Stimulated activated CD4-positive, alpha-beta T cell treated with anti-CD3 and anti-CD28 coated beads, TNF-alpha, amount 100 ng/mL, for 24 hours (primary cell): ENCODE measurements at regions not wholly inside any gene's neighbourhood (a gene's known extent, or its start where the extent isn't known, plus 50 kb on each side); places are given as distances from the start of the nearest gene placed in this dataset.
"Not testable (repeated sequence)": the region's sequence is repeated elsewhere in the genome, so short reads cannot be mapped to it uniquely, and the experiment has no call there.

Source experiments
- DNase-seq, 3 experiments: peaks; one replicate each; pipeline ENCODE4 v3.0.0-alpha.2; 2020; ENCODE audit warnings: low read depth in 3 of 3

- DNase-seq, result not testable (repeated sequence)
These were observed 262.6 kb upstream of the RAB4A start for GRCh38 chr1:229008347-229008746.

- no peak for DNase-seq
These were observed 259.9 kb upstream of the RAB4A start for GRCh38 chr1:229011022-229011421.

- DNase-seq, result no peak
These were observed 258.1 kb upstream of the RAB4A start for GRCh38 chr1:229012823-229013222.

- no peak for DNase-seq
These were observed 256.9 kb upstream of the RAB4A start for GRCh38 chr1:229013981-229014380.

GRCh38 chr1:229015806-229016205, 255.1 kb upstream of the RAB4A start:
- no peak for DNase-seq

DNA sequence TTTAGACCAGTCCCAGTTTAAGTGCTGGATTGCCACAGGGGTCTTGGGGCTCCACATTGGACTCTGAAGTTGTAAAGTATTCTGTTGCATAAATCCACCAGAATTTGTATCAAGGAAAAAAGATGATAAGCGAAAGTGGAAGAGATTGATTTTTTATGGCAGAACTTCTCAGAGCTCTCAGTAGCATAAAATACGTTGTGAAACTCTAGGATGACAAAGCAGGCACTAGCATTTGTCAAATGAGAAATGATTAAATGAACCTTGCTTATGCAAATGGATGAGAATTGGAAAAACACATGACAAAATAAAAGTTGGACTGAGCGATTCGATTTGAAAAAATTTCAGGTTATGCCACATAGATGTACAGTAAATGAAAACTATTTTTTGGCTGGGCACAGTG, 253.8 kb upstream of the RAB4A start:
- DNase-seq, result no peak

DNA sequence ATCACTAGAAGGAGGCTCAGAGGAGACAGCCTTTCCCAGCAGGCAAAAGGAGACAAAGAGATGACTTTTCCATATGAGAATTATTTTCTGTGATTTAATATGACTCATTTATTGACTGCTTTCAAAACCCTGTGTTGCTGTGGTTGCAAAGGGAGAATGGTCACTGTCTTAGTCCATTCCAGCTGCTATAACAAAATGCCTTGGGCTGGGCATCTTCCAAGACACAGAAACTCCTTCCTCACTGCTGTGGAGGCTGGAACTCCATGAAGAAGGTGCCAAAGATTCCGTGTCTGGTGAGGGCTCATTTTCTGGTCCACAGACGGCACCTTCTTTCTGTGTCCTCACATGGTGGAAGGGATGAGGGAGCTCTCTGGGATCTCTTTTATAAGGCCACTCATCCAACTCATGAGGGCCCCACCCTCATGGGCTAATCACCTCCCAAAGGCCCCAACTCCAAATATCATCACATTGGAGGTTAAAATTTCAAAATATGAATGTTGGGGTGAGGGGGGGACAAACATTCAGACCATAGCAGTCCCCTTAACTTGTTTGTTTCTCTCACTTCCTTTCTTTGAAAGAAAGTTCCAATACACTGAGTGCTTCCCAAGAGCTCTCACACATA, 252.1 kb upstream of the RAB4A start:
- no peak for DNase-seq

DNA sequence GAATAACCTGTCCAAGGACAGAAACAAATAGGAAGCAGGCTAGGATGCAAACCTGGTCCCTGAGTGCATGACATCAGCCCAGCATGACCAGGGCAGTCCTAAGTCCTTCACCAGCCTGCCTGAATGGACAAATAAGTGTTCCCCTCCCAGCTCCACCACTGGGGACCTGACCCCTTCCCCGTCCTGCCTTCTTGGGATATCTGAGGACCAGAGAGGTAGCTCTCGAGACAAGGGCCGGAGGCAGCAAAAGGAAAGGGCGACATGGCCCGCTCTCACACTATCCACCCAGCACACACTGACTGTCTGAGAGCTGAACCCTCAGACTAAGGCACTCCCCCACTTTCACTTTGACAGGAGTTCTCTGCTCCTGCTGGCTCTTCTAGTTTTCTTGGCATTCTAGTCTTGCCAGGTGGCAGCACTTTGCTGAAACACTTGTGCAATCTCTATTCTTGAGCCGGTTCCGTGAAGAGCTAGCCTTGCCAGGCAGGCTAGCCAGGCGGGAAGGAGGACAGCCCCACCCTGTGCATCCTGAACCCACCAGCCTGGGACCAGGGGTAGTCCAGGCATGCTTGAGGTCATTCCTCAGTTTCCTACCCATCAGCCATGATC, 251.1 kb upstream of the RAB4A start:
- no peak for DNase-seq

DNA sequence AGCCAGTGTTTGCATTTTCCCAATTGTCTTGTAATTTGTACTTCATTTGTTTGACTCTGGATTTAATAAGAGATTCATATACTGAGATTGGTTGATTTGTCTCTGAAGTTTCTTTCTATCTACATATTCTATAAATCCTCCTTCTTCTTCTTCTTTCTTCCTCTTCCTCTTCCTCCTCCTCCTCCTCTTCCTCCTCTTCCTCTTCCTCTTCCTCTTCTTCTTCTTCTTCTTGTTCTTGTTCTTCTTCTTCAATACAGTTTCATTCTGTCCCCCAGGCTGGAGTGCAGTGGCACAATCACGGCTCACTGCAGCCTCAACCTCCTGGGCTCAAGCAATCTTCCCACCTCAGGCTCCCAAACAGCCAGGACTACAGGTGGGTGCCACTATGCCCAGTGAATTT, 249.9 kb upstream of the RAB4A start:
- DNase-seq, result not testable (repeated sequence)

DNA sequence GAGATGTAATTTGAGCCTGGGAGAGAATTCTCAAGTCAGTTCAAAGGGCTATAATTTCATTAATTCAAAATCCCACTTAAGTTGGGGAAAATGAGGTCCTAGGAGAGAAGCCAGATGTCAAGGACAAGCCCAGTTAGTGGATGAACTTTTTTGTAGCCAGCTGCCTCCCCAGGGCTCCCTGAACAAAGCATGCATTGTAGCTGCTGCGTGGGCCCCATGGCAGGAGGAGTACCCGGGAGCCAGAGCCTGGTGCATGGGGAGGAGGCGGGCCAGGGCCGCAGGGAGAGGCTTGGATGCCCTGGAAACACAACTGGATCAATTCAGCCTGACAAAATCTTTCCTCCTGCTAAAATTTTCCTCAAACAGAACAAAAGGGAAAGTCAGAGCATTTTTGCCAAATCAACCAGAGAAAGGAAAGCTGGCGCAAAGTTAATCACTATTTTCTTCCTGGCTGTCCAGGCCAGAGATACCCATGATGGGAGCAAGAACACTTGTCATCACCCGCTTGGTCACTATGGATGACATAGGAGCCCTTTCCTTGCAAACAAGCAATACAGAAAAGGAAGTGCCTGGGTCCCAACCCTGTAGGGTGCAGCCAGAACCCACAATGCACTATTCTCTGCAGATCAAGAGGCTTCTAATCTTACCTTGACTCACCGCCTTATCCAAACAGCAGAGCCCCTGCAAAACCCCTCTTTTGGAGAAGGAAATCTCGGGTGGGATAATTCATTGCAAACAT, 248.1 kb upstream of the RAB4A start:
- DNase-seq, result no peak

GRCh38 chr1:229023651-229024300, 247.1 kb upstream of the RAB4A start:
- no peak for DNase-seq

DNA sequence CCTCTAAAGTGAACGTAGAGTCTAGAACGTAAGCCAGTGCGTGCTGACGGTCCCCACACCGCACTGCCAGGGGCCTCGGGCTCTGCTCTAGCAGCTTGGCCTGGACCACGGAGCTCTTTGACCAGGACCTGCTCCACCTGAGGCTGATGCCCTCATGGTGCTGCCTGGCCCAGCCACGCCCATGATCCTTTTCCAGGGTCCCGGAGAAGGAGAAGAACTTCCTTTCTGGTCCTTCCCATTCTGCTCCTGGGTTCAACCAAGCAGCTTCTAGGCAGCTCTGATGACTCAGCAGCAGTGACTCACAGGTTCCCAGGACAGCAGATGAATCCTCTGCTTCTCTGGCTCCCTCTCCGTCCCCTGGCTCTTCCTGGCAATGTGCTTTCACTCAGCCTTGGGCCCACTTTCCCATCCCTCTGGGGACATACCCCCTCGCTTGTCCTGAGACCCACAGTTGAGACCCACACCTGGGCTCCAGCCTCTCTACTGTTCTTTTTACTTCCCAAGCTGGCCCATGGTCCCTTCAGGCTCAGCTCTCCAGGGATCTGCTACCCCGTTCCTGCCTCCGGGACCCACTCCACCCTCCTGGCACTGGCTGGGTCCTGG, 246.3 kb upstream of the RAB4A start:
- DNase-seq, result peak in 1 of 3 experiments; percentile 23

- DNase-seq, result no peak
These were observed 245.3 kb upstream of the RAB4A start for GRCh38 chr1:229025576-229025975.

- DNase-seq, result no peak
These were observed 243.8 kb upstream of the RAB4A start for GRCh38 chr1:229027158-229027557.

GRCh38 chr1:229027622-229028182, 243.2 kb upstream of the RAB4A start:
- peak in 1 of 3 experiments; percentile 37 for DNase-seq

DNA sequence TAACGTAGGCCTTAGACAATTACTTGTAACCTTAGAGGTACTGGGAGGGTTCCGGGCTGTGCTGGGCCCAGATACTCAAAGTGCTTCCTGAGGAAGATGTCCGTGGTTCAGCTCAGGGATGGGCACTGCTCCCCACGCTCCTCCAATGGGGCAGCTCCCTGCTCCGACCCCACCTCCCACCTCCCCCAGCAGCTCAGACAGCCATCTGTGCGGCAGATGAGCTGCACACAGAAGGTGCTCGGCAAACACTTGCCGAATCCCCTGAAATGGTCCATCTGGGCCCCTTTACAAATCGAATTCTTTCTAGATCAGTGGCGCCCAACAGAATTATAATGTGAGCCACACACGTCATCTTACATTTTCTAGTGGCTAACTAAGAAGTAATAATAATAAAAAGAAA, 242.4 kb upstream of the RAB4A start:
- DNase-seq, result no peak

DNA sequence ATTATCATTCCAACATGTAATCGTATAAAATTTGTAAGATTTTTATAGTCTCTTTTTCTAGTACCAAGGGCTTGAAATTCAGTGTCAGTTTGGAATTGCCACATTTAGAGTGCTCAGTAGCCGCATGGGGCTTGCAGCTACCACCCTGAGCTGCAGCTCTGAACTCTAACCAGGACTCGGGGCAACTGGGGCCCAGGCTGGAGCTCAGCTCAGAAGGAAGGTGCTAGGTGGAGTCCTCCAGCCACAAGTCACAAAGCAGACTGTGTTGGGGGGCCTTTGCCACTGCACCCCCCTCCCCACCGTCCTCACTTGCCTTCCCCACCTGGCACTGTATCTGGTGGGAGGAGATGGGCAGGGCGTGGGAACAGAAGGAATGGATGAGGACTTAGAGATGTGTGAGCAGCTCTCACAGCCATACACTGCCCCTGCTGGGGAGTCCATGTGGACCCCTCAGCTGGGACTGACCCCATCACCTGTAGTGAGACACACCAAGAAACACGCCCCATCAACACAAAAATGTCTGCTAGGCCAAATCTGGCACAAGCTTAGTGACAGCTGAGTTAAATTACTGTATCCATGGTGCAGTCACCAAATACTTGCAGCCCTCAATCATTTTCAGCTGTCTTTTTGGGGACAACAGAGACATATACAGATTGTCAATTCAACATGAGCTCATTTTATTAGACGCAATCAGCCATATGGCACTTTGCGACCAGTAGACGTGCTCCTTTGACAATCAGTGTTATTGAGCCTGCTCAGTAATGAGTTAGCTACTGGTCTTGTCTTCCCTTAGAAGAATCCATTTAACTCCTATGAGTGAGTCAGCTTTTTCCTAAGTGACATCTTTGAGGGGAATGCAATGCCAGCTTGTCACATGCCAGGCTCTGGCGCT, 241.7 kb upstream of the RAB4A start:
- no peak for DNase-seq

- no peak for DNase-seq
These were observed 241.1 kb upstream of the RAB4A start for GRCh38 chr1:229029879-229030235.

DNA sequence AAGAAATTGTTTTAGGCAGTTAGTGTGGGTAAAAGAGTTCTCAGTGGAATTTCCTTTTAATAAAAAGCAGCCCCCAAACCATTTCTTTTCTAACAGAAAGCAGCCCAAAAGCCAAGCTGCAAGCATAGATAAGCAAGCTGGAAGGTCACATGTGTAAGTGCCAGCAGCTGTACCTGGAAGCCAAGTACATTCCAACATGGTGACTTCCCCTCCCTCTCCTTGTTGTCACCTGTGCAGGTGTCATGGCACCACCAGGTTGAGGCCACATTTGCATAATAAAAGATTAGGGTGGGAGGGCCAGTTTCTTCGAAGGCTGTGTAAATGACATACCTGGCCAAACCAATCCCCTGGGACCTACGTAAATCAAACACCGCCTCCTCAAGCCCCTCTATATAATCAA, 240.3 kb upstream of the RAB4A start:
- no peak for DNase-seq

DNA sequence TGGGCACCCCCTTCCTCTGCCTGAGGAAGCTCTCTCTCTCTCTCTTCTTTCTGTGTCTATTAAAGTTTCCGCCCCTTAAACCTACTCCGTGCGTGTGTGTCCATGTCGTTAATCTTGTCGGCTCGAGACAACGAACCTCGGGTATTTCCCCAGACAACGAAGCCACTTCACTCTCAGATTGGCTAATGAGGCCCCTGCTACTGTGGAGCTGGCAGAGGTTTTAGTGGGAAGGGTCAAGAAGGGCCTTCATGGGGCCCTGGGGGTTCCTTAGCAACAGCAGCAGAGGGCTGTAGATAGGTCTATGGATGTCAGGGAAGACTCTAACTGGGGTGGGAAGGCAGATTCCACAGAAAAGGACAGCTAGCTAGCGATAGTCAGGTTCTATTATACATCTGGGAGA, 239.8 kb upstream of the RAB4A start:
- DNase-seq, result no peak
